Spleen (tissue), 7 donors: ENCODE measurements at regions not wholly inside any gene's neighbourhood (a gene's known extent, or its start where the extent isn't known, plus 50 kb on each side); places are given as distances from the start of the nearest gene placed in this dataset.

Experiments used
- POLR2A ChIP-seq, 3 donors: fragments of 450-650 bp; IDR thresholded peaks; one replicate each; pipeline ENCODE4 v1.5.1; 2017; ENCODE audit warnings: antibody characterized with exemption in 3 of 3, mild to moderate bottlenecking in 1 of 3
- TF ChIP-seq, protein P1 (sequence below), 11 experiments: fragments of 200-600 bp in 7 of 11; fragments of 450-650 bp in 4 of 11; sonication (generic) in 4 of 11; IDR thresholded peaks in 8 of 11; conservative IDR thresholded peaks in 3 of 11; 1 replicate in 7 of 11; 2 replicates in 4 of 11; pipeline versions ENCODE4 v1.4.0 to v1.8.0; 2016 to 2021; ENCODE audit warnings: antibody characterized with exemption in 11 of 11, inconsistent platforms in 4 of 11, mild to moderate bottlenecking in 1 of 11
- donor health status: DM: no; HTN: no; CAD: no; lungs with moderate emphysema.
- donor health status: DM: no; HTN: no; CAD: no.
- donor health status: DM: no; HTN: no; CAD: no.

DNA sequence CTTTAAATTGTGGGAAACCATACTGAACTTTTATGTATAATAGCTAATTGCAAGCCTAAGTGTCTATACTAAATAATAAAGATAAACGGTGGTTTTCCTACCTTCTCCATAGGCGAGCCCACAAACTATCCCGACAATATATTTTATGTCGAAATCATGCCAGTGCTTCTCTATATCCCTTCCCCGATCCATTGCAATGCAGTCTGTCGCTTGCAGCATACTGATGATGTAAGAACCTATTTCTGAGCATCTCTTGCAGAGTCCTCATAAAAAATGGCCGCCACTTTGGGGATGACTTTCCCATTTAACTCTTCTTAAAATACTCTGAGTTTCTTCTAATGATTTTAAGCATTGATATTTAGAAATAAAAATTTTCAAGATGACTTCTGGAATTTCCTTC is 58.1 kb upstream of the TLR3 start:
- TF ChIP-seq, protein P1, sequence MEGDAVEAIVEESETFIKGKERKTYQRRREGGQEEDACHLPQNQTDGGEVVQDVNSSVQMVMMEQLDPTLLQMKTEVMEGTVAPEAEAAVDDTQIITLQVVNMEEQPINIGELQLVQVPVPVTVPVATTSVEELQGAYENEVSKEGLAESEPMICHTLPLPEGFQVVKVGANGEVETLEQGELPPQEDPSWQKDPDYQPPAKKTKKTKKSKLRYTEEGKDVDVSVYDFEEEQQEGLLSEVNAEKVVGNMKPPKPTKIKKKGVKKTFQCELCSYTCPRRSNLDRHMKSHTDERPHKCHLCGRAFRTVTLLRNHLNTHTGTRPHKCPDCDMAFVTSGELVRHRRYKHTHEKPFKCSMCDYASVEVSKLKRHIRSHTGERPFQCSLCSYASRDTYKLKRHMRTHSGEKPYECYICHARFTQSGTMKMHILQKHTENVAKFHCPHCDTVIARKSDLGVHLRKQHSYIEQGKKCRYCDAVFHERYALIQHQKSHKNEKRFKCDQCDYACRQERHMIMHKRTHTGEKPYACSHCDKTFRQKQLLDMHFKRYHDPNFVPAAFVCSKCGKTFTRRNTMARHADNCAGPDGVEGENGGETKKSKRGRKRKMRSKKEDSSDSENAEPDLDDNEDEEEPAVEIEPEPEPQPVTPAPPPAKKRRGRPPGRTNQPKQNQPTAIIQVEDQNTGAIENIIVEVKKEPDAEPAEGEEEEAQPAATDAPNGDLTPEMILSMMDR (IDR thresholded peaks at IDR 0.05 in 8 of 11, conservative IDR thresholded peaks at IDR 0.05 in 3 of 11): no peak
- TF ChIP-seq POLR2A (IDR thresholded peaks at IDR 0.05): no peak
